Activated T-cell treated with anti-CD3 and anti-CD28 coated beads for 1 hour (primary cell): ENCODE measurements at regions not wholly inside any gene's neighbourhood (a gene's known extent, or its start where the extent isn't known, plus 50 kb on each side); places are given as distances from the start of the nearest gene placed in this dataset.

ENCODE experiments used
- DNase-seq: peaks from one replicate; pipeline ENCODE4 v3.0.0-alpha.2; 2020; ENCODE audit warnings: low read depth

GRCh38 chr16:85256190-85256739 lies 144.0 kb upstream of the CIBAR2 start:
- DNase-seq = no peak

DNA sequence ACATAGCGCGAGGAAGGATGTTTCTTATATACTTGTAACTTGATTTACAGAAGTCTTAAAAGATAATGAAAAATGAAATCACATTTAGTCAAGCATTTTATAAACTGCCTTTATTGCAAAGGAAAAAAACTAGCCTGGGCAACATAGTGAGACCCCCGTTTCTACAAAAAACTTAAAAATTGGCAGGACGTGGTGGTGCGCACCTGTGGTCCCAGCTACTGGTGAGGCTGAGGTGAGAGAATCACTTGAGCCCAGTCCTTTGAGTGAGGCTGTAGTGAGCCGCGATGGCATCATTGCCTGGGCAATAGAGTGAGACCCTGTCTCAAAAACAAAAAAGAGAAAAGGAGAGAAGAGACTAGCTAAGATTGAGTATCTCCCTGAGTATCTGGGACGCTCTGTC lies 145.2 kb upstream of the CIBAR2 start:
- DNase-seq = no peak

DNA sequence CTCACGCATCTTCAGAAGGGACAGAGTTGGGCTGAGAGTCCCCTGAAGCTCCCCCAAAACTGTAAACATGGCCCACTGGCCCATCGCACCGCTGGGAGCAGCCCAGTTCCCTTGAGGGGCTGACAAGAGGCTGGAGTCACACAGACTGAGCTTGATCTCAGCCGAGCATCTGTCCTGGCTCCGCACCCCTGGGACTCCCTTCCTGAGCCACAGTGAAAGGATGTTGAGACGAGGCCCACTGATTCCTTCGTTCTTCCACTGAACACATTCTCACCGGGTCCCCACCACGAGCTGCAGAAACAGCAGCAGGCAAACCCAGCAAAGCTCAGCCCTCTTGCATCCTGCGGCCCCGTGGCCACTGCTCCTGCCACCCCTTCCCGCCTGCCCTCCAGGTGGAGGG lies 145.9 kb upstream of the CIBAR2 start:
- no peak for DNase-seq

- DNase-seq = no peak
Observed at GRCh38 chr16:85258629-85259028, 146.4 kb upstream of the CIBAR2 start.

- no peak for DNase-seq
Observed at GRCh38 chr16:85259115-85259831, 147.0 kb upstream of the CIBAR2 start.

GRCh38 chr16:85259832-85260167 lies 147.5 kb upstream of the CIBAR2 start:
- no peak for DNase-seq

GRCh38 chr16:85261204-85261603 lies 148.9 kb upstream of the CIBAR2 start:
- DNase-seq = no peak

DNA sequence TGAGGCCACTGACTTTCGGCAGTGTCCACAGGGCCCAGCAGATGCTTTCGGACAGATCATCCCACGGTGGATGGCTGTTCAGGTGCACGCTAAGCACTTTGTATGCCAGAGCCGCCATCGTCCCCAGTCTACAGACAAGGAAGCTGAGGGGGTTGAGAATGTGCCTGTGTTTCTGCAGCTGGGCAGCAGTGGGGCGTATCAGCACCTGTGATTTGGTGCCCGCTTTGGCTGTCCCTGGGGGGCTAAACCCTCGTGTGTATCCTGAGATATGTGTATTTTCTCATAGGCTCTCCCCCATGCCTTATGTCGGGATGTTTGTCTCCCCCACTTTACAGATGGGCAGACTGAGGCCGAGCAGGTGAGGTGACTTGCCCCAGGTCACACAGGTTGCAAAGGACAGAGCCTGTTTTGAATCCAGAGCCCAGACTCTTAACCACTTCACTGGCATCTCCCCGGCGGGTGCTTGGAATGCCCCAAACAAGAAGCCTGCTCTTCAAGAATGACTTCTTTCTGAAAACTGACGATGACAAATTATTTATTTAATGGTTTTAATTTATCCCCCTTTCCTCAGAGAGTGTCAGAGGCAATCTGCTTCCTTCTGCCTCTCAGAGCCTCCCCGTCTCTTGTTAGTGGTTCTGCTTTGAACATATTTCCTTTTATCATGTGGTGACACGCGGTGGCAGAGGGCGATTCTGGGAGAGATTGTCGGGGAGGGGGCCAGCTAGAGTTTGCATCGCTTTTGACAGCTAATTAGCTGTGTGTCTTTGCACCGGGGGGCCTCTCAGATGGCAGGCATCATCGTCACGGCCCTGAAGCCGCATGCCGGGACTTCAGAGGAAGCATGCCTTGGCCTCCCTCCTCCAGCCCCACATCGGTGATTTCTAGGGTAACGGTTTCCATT lies 149.6 kb upstream of the CIBAR2 start:
- no peak for DNase-seq

DNA sequence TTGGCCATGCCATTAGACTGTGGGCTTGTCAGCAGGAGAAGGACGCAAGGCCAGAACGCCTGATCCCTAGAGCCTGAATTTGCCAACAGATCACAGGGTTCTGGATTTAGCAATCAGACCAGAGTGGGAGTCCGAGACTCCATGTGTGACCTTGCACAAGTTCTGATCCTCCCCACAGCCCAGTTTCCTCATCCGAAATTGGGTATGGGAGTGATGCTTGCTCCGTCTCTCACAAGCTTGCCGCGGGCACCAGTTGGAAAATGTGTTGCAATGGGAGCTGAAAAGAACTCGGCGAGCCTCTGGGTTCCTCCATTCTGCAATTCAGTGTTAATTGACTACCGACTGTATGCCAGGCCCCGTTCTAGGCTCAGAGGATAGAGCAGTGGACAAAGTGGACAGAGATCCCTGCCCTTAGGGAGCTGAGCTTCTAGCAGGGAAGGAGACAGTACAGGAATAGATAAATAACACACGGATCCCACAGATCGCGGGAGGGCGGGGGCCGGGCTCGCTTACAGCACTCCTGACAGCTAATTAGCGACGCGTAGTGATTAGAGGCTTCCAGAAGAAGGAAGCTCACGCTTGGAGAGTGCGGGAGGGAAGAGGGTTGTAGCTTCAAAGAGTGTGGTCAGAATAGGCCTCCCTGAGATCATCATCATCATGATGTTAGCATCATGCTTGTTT lies 150.4 kb upstream of the CIBAR2 start:
- DNase-seq = no peak

GRCh38 chr16:85263239-85263585 lies 150.9 kb upstream of the CIBAR2 start:
- no peak for DNase-seq

GRCh38 chr16:85264752-85265151 lies 152.5 kb upstream of the CIBAR2 start:
- DNase-seq = no peak

DNA sequence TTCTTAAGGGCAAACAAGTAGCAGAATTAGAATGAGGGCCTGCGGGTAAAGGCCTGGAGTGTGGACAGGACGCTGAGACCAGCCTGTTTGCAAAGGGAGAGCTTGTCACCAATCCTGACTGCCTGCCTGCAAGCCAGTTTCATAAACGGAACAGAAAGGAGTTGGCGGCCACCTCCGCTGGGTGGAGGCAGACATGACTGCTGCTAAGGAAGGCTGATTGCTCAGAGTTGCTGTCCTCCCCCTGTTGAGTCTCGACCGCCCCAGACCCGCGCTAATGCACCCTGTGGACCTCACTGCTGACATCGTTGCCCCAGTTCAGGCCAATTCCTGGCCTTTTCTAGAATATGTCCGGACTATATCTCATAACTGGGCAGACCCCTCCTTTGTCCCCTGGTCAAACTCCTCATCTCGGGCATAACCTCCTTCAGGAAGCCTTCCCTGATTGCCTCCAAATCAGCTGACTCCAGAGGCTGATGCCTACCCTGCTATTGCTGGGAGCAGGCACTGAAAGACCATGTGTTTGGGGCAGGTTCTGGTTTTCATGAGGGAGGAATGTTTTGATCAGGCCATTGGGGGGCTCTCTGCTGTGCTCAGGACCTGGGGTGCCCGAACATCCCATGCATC lies 153.0 kb upstream of the CIBAR2 start:
- no peak for DNase-seq

DNA sequence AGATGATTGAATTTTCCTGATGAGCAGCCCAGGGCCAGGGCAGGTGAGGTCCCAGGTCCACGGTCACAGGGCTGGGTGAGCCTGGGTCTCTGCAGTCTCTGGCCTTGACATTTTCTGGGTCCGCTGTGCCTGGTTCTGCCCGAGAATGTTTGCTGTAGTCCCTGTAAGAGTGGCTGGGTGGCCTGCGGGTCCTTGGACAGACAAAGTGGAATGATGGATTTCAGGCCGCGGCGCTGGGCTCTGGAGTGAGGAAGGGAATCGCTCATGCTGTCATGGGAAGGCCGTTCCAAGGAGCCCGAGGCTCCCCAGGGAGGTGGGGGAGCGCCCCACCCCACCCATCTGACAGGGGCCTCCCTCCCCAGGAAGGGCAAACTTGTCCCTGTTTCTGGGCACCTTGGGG lies 153.5 kb upstream of the CIBAR2 start:
- no peak for DNase-seq

DNA sequence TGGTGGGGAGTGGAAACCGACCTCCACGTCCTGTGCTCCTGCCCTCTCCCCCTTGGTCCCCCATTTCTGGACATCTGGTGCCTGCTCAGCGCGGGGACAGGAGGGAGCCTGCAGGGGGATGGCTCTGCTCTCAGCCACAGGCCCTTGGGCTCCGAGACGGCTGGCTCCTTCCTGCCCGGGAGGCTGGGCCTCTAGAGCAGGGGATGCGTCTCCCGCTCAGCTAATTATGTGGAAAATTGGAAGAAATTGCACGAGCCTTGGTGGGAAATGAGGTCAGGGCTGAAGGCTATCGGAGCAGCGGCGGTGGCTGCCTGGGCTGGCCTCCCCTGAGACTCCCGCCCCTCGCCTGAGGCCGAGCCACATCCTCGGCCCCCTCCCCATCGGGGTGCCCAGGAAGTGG lies 154.6 kb upstream of the CIBAR2 start:
- DNase-seq = no peak

DNA sequence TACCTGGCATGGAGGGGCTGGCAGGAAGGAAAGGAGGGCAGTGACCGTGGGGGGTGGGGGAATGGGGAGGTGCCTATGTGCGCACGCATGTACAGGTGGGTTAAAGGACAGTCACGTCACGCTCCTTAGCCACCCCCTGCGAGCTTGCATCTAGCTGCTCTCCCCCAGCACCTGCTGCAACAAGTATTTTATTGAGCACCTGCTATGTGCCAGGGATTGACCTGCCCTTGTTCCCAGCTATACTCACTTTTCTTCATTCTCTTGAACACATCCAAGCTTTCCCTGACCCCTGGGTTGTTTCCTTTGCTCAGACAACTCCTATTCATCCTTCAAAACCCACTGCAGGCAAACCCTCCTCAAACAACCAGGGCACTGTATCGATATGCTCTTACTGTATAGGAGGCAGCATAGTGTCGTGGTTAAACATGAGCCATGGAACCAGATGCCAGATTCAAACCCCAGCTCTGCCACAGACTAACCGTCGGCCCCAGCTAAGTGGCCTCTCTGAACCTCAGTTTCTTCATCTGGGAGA lies 155.2 kb upstream of the CIBAR2 start:
- DNase-seq = no peak

- no peak for DNase-seq
Observed at GRCh38 chr16:85269165-85269564, 156.9 kb upstream of the CIBAR2 start.

DNA sequence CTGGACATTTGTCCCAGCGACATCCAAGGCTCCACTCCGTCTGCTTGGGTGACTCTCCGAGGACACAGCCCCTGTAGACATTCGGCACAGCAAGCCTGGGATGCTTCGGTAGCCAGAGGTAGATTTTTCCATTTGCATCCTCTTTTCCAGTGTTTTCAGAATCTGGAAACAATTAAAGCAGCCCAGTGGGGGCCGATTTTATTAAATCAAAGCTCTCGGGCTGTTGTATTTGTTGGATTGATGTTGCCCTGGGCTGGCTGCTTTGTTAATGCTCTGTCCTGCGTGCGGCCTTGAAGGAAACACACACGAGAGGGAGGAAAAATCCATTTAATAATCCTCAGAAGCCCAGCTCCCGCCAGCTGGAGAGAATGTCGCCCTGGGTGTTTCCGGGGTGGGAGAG lies 158.1 kb upstream of the CIBAR2 start:
- no peak for DNase-seq

- DNase-seq = no peak
Observed at GRCh38 chr16:85271198-85271597, 158.9 kb upstream of the CIBAR2 start.

GRCh38 chr16:85273293-85273692 lies 161.0 kb upstream of the CIBAR2 start:
- DNase-seq = no peak

DNA sequence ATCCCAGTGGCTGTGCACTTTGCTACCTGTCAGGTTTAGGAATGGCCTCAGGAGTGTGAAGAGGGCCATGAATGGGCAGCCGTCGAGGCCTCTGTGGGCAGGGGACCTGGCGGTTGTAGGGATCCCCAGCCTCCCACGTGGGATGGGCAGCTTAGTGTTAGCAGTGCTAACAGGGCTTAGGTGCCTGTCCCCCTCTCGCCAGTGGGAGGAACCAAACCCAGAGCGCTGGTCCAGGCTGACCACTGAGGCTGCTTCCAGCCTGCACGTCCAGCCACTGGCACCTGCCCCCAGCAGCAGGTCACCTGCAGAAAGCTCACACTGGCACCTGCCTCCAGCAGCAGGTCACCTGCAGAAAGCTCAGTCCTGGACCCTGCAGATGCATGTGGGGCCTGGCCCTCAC lies 162.2 kb upstream of the CIBAR2 start:
- DNase-seq = no peak

GRCh38 chr16:85274924-85275323 lies 162.7 kb upstream of the CIBAR2 start:
- DNase-seq = no peak
